ENCODE measurements at regions not wholly inside any gene's neighbourhood (a gene's known extent, or its start where the extent isn't known, plus 50 kb on each side); places are given as distances from the start of the nearest gene placed in this dataset.

- DNase-seq, result no peak
Measured at GRCh38 chr4:66667249-66667648, 878.1 kb downstream of the CENPC start.

- no peak for DNase-seq
Measured at GRCh38 chr4:66662620-66663019, 882.7 kb downstream of the CENPC start.

- no peak for DNase-seq
Measured at GRCh38 chr4:66658809-66659208, 886.5 kb downstream of the CENPC start.

- no peak for DNase-seq
Measured at GRCh38 chr4:66655505-66655904, 889.8 kb downstream of the CENPC start.

- DNase-seq, result no peak
Measured at GRCh38 chr4:66653937-66654336, 891.4 kb downstream of the CENPC start.

- DNase-seq, result no peak
Measured at GRCh38 chr4:66649236-66649635, 896.1 kb downstream of the CENPC start.

- no peak for DNase-seq
Measured at GRCh38 chr4:66647926-66648325, 897.4 kb downstream of the CENPC start.

- DNase-seq, result no peak
Measured at GRCh38 chr4:66647476-66647875, 897.8 kb downstream of the CENPC start.

GRCh38 chr4:66640233-66640990 lies 904.9 kb downstream of the CENPC start:
- no peak for DNase-seq

GRCh38 chr4:66639361-66639760 lies 905.9 kb downstream of the CENPC start:
- no peak for DNase-seq

- DNase-seq, result no peak
Measured at GRCh38 chr4:66636349-66636748, 909.0 kb downstream of the CENPC start.

- DNase-seq, result no peak
Measured at GRCh38 chr4:66633477-66633876, 911.8 kb downstream of the CENPC start.

GRCh38 chr4:66629927-66630326 lies 915.4 kb downstream of the CENPC start:
- no peak for DNase-seq

- peak; percentile 81 for DNase-seq
Measured at GRCh38 chr4:66628146-66628545, 917.2 kb downstream of the CENPC start.

GRCh38 chr4:66625480-66625879 lies 919.8 kb downstream of the CENPC start:
- DNase-seq, result no peak

- DNase-seq, result no peak
Measured at GRCh38 chr4:66613591-66613990, 931.7 kb downstream of the CENPC start.

- DNase-seq, result no peak
Measured at GRCh38 chr4:66609014-66609413, 936.3 kb downstream of the CENPC start.

GRCh38 chr4:66606908-66607307 lies 936.6 kb upstream of the EPHA5 start:
- no peak for DNase-seq

GRCh38 chr4:66606215-66606614 lies 935.9 kb upstream of the EPHA5 start:
- DNase-seq, result no peak

GRCh38 chr4:66604192-66604591 lies 933.9 kb upstream of the EPHA5 start:
- no peak for DNase-seq

- no peak for DNase-seq
Measured at GRCh38 chr4:66602622-66603021, 932.3 kb upstream of the EPHA5 start.

- no peak for DNase-seq
Measured at GRCh38 chr4:66591968-66592367, 921.7 kb upstream of the EPHA5 start.

GRCh38 chr4:66590488-66591215 lies 920.4 kb upstream of the EPHA5 start:
- no peak for DNase-seq

GRCh38 chr4:66589183-66589582 lies 918.9 kb upstream of the EPHA5 start:
- no peak for DNase-seq

GRCh38 chr4:66585767-66586166 lies 915.5 kb upstream of the EPHA5 start:
- no peak for DNase-seq
